HG03565 (cell line): ENCODE measurements at regions not wholly inside any gene's neighbourhood (a gene's known extent, or its start where the extent isn't known, plus 50 kb on each side); places are given as distances from the start of the nearest gene placed in this dataset.

Experiments used
- ATAC-seq: cut with Tn5 transposase; IDR thresholded peaks from one replicate; pipeline ENCODE4 v1.9.1; 2021; ENCODE audit warnings: mild to moderate bottlenecking, moderate library complexity; ENCODE audit not compliant: unreplicated experiment

DNA sequence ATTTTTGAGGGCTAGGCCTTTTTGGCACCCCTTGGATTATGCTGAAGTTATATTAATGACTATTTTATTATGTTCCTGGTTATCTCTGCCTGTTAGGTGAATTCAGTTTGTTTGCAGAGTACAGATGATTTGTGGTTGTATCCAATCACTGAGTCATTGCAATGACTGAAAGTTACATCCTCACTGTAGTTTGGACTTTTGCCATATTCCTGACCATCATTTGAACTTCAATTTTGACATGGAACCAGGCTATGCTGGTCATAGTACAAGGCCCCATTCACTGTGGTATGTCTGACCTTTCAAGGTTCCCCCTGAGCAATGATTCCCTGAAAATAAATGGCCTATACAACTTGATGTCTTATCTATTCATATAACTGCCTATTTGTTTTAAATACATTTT is 621.0 kb downstream of the CCER1 start:
- ATAC-seq = no peak

DNA sequence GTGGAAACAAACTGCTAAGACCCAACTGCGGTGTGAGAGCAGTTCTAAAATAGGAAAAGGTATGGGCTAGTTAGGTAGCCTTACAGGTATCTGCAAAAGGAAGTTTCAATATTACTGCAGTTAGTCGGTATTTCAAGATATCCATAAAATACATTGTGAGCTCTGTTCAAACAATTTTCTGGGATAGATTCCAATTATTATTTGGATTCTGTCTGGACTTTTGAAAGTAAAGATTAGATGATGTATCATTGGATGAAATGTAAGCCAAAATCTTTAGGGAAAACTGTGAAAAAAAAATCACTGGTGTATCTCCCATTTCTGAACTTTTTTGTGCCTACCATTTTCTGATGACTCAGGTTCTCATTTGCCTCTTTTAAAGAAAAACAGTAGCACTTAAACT is 621.6 kb downstream of the CCER1 start:
- no peak for ATAC-seq

DNA sequence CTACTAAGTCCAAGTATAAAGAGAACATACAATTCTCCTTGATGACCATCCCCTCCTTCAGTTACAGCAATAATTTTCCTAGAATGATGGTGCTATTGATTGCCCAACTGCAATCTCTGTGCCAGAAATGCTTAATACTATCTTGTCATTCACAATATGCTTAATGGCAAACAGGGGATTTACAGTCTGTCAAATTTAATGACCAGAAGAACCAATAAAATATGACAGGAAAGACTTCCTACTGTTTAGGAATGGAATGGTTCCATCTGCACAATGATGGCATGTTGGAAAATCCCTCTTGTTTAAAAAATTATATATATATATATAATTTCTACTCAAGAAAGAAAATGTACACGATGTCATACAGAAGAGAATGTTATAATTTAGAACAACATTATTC is 623.2 kb downstream of the CCER1 start:
- no peak for ATAC-seq

DNA sequence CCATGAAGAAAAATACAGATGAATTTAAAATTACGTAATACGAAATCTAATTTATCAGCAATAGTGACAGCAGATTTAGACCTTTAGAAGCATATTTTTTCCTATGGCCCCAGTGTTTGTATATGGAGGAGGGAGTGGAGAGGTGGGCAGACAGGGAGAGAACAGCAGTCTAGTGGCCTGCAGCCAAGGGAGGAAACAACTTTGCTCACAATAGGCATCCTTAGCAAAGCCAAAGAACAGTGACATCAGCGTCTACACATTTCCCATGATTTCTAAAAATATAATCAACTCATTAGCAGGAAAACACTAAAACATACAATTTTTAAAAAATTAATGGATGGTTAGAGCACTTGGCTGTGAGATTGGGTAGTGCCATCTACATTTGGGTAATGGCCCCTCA is 622.6 kb upstream of the ATP2B1 start:
- ATAC-seq = no peak

DNA sequence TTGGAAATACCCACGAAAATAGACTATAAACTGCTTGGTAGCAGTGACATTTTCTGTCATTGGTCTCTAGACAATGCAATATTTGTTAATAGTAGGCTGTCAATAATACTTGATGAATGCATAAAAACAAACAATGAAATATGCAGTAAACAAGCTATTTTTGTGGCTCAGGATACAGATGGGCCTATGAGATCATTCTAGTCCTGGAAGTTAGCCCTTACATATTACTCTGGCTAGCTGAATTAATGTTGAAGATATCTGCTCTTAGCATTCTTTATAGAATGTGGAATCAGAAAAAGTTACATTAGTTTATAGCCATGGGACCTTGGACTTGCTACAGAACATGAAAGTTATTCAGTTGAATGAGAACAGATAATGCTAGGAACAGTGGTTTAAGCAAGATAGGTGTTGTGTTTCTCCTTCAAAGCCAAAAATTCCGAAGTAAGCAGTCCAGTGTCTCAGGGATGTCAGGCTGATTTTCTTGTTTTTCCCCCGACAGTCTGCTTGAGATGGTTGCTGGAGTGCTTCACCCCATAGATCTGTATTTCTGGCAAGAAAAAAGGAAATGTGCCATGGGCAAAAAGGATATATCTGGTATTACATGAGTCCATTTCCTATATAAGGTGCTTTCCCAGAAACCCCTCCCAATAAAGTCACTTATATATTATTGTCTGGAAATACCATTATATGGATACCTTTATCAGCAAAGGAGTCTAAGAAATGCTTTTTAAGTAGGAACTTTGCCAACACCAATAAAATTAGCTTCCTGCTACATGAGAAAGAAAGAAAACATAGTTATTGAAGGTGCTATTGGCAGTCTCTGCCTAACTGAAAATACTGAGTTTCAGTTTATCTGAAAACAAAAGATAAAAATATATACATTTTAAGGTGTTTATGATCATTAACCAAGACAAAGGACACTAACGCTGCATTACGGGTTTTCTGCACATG is 619.4 kb upstream of the ATP2B1 start:
- ATAC-seq = no peak

DNA sequence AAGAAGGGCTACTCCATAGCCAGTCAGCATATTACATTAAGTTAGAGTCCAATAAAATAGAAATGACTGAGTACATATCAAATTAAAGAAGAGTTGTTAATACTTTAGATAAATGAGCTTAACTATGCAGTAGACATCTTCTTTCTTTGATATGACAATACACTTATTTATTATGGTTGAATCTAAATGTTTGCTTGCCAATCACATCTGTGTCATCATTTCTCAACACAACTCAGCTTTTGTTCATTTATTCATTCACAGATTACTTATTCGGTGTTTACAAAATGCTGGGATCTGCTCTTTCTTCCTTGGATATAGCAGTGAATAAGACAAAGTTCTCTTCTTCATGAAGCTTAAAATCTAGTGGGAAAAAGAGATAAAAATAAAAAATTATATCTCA is 614.6 kb upstream of the ATP2B1 start:
- ATAC-seq = no peak

DNA sequence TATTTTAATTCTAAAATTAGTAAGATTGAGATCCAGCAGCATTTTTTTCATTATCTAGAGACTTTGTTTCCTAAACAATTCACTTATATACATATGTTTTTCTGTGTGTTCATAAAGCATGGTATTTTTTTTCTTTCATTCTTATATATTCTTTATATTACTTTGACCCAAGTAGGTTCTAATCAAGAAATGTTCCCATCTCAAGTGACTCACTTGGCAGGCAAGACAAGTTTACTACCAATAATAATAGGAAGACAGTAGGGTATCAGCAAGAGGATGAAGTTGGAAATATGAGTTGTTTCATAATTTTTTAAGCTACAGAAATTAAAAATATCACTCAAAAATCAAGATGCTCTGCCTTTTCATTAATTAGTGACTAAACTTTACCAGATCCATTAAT is 613.4 kb upstream of the ATP2B1 start:
- no peak for ATAC-seq

DNA sequence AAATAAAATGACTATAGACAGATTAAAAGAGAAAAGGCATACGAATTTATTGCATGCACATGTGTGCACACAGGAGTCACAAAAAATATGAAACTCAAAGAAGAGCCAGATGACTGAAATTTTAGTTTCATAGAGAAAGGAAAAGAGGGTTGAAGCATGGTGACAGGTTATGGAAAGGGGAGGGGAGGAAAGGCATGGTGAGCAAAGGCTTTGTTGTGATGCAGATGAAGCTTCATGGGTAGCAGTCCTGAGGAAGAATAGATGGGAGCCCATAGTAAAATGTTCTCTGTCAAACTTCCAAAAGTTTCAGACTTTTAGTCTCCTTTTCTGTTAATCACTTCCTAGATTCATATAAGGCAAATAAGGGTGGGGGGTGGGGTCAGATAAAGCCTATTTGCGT is 612.7 kb upstream of the ATP2B1 start:
- no peak for ATAC-seq

DNA sequence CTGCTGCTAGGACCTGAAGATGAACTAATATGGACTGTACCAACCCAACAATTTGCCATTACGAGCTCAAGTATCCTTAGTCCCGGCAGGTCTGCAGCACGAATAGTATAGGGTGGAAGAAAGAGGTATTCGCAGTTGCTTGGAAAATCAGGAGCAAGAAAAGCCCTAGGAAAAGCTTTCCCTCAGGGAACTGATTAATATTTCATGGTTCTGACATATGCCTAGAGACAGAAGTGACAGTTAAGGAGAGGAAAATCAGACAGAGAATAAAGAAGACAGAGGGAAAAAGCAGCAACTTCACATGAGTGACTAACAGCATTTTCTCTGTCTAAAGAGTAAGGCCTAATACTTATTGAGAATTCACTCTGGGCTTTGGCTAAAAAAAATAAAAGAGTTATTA is 602.9 kb upstream of the ATP2B1 start:
- ATAC-seq = no peak

DNA sequence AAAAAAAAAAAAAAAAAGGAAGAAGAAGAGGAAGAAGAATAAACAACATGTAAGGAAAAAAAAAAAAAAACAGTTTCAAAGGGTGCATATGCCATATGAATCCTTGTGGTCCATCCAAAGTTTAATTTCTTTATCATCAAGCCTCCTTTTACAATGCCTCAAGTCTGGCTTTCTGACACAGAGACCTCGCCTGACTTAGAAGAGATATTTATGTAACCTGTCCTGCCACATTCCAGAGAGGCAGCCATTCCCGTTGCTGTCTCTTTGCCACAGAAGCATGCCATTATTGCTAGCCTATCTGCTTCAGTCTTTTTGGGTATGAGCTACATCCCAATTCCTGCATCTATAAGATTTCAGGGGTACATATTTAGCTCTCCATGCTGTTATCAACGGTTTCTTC is 596.7 kb upstream of the ATP2B1 start:
- no peak for ATAC-seq

DNA sequence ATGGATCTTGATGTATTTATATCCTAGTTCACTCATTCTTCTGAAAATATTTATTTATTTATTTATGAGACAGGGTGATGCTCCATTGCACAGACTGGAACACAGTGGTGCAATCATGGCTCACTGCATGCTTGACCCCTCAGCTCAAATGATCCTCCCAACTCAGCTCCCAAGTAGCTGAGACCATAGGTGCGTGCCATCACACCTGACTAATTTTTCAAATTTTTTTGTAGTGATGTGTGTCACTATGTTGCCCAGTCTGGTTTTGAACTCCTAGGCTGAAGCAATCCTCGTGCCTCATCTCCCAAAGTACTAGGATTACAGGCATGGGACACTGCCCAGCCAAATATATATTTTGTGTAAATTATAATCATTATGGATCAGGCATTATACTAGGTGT is 595.6 kb upstream of the ATP2B1 start:
- ATAC-seq = no peak

DNA sequence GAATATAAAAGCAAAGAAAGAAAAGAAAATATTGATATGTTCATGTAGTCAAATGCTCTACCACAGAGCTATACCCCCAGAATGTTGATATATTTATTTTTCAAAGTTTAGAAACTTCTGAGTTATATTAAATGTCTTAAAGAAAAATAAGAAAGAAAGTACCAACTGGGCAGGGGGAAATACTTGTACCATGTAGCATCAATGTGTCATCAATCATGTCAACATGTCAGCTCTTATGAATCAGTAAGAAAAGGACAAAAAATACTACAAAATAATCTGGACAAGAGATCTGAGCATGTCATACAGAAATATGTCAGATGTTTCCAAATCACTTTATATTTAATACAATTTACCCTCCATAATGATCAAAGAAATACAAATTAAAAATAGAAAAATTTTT is 595.1 kb upstream of the ATP2B1 start:
- no peak for ATAC-seq

DNA sequence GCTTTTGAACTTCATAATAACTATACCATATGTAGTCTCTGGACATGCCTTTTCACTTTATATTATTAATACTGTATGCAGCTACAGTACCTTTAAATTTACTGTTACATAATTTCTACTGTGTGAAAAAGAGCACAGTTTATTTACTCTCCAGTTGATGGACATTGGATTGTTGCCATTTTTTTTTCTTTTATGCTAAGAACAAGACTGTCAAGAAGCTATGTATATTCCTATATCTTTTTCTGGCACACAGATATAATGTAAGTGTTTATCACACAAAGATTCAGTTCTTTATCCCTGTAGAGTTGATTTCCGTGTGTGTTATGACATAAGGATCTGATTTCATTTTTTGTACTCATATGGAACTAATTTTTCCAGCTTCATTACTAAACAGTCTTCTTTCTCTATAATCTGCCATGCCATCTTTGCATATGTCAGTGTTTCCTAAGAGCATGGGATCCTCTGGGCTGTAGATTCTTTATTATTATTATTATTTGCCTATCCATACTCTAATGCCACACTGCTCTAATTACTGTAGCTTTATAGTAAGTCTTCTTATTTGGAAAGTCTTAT is 593.0 kb upstream of the ATP2B1 start:
- ATAC-seq = no peak

DNA sequence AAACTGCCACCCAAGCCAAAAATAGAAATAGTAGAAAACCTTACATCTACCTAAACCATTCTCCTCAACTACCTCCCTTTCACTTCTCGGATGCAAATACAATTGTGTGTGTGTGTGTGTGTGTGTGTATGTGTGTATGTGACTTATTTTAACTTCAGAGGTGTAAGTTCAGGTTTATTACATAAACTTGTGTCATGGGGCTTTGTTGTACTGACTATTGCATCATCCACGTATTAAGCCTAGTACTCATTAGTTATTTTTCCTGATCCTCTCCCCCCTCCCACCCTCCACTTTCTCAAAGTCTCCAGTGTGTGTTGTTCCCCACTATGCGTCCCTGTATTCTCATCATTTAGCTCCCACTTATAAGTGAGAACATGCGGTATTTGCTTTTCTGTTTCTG is 592.5 kb upstream of the ATP2B1 start:
- no peak for ATAC-seq

DNA sequence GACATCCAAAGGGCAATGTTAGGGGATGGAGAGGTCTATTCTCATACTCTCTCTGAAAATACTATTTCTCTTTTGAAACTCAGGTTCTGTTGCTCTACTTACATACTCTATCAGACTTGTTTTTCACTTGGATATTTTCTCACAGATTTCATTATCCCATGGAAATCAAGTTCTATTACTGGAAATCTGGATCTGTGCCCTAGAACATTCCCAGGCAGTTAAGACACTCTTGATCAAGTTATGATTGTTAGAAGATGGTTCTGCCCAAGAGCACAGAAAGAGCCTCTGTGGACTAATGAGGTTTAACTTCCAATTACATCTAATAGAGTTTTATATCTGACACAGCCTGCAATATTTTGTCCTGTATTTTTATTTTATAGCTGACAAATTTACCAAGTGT is 591.0 kb upstream of the ATP2B1 start:
- ATAC-seq = no peak

DNA sequence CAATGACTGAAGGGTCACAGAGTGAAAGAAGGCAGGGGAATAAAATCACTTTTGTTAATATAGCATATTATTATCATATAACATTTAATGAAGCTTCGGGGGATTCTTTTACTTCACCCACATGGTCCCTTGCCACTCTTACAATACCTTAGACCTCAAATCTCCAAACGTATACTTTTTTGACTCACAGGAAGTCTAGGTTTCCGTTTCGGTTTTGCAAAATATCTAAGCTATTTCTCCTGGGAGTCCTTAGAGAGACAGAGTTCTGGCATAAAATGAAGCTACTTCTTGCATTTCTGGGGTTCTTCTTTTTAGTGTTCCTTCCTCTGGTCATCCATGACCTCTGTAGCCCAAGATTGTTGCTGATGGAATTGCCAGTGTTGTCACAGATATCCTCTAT is 590.5 kb upstream of the ATP2B1 start:
- peak; percentile 98 for ATAC-seq

DNA sequence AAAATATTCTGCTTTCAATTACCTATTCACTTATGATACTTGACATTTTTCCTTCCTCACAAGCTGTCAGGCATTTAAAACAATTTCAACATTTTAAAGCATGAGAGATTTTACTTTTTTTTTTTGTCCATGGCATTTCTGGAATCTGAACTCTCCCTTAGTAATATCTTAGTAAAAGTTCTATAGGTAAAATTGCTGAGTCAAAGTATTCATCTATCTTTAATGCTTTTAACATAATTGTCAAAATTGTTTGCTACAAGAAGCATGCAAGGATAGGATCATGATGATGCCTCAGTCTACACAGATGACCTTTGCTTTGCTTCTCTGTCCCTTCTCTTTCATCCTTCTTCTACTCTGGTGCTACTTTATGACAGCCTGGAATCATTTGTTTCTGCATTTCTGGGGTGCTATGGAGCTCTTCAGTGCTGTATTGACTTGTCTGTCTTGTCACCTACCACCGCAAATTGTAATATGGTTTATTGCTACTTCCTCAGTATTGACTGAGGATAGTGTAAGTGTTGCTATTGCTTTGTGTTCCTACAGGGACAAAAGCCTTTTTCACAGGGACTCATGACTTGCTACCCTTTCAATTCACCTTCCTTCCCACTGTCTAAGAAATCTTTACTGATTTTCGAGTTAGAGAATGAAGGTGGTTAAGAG is 589.8 kb upstream of the ATP2B1 start:
- no peak for ATAC-seq

DNA sequence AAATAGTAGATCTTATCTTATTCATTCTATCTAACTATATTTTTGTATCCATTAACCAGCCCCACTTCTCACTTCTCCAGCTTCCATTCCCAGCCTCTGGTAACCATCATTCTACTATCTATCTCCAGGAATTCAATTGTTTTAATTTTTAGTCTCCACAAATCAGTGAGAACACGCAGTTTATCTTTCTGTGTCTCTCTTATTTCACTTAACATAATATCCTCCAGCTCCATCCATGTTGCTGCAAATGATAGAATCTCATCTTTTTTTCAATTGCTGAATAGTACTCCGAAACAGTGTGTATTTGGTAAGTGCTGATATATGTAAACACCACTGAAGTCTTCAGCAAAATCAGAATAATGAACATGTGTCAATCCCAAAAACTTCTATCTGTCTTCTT is 587.2 kb upstream of the ATP2B1 start:
- no peak for ATAC-seq

DNA sequence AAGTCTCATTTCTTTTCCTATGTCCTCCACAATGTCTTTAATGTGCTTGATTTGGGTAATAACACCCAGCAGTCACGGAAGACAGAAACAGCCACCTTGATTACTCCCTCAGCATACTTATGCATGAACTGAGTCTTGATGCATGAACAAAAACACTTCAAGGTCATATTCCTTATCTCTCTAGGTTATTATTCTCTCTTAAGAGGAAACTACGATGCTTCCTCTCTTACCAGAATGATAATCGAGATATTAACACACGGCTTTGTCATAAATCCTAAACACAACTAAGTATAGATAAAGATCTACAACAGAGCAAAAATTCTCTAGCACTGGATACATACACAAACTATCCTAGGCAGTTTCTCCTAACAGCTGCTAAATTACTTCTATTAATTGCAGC is 583.5 kb upstream of the ATP2B1 start:
- ATAC-seq = no peak

DNA sequence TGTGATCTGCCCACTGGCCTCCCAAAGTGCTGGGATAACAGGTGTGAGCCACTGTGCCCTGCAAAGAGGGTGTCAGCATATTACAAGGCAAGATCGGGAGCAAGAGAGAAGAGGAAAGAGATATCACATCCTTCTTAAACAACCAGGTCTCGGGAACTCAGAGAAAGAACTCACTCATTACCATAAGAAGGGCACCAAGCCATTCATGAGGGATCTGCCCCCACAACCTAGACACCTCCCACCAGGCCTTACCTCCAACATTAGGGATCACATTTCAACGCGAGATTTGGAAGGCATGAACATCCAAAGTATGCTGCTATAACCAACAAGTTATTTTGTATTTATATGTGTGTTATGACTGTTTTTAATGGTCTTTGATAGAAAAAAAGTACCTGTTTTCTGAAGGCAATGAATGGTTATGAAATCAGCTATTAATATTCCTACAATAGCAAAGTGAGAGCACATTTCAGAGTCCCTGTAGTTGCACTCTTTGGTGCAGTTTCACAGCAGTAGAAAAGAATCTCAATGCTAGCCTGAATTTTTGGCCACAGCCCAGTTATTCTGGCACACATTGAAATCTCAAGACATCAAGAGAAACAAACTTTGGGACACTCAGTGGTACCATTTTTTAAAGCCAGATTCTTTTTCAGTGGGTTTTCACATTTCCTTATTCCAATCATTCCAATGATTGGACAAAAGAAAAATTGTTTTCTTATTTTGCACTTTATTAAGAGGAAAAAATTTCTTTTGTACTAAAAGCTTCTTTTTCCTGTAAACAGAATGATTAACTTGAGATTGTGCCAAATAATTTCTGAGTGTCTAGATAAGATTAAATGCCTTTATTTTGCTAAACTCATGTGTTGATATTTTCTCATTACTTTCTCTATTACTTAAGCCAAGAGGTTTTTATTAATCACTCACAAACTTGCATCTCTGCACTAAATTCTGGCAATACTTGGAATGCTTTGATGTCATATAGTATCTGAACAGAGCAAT is 582.6 kb upstream of the ATP2B1 start:
- no peak for ATAC-seq

DNA sequence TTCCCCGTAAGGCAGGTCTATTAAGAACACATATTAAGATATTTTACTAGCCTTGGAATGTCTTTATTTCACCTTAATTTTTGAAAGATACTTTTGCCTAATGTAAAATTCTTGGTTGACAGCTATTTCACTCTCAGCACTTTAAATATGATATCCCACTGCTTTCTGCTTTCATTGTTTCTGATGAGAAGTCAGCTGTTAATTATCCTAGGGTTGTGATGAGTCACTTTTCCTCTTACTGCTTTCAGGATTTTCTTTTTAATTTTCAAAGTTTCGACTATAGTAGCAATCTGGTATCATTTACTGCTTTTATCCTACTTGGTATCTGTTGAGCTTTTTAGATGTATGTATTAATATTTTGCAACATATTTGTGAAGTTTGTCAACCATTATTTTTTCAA is 578.9 kb upstream of the ATP2B1 start:
- ATAC-seq = no peak
